ENCODE measurements at regions not wholly inside any gene's neighbourhood (a gene's known extent, or its start where the extent isn't known, plus 50 kb on each side); places are given as distances from the start of the nearest gene placed in this dataset.

- no peak overlapping the region for H3K9ac ChIP-seq (ENCODE audit: control insufficient read depth, extremely low read depth, insufficient read depth, low read length)
- H3K27me3 ChIP-seq (ENCODE audit: control insufficient read depth, extremely low read depth, insufficient read depth, low read length): no peaks in the 10 kb centered on the region
- H3K36me3 ChIP-seq (ENCODE audit: control insufficient read depth in 2 of 2, extremely low read depth in 1 of 2, insufficient read depth in 2 of 2, low read length in 2 of 2): no peaks in the 10 kb centered on the region
- H3K9me1 ChIP-seq (ENCODE audit: control insufficient read depth, extremely low read depth, insufficient read depth, low read length): no peaks in the 10 kb centered on the region
- peaks cover 6% of the 10 kb centered on the region for H3K9me3 ChIP-seq (ENCODE audit: control insufficient read depth, low read depth, low read length)
- peaks cover 20% of the 10 kb centered on the region for H3K4me1 ChIP-seq (ENCODE audit: control insufficient read depth, extremely low read depth, insufficient read depth, low read length)
- H3K79me2 ChIP-seq (ENCODE audit: control insufficient read depth, insufficient read depth, low read length): no peaks in the 10 kb centered on the region
- no peak overlapping the region for H3K27ac ChIP-seq (ENCODE audit: control insufficient read depth, insufficient read depth, low read length)
- H3K4me2 ChIP-seq (ENCODE audit: control insufficient read depth, extremely low read depth, insufficient read depth, low read depth, low read length): no peak overlapping the region
- DNase-seq (ENCODE audit: low read depth, low spot score) (no peak), FAIRE-seq (peak; percentile 41)
- TF ChIP-seq CTCF (optimal IDR thresholded peaks at IDR 0.05 in 1 of 3, IDR thresholded peaks at IDR 0.05 in 1 of 3, conservative IDR thresholded peaks at IDR 0.05 in 1 of 3; ENCODE audit: extremely low read depth in 1 of 3, insufficient read depth in 2 of 3, low read length in 3 of 3): no peak
- no peak for TF ChIP-seq EZH2 (IDR thresholded peaks at IDR 0.05; ENCODE audit: low read length)
- dilution Hi-C loops (cut with MboI; ENCODE audit: extremely low pct_ligation_motif_present, low sequenced_read_pairs): no loop called here
- no peak overlapping the region for H3K4me3 ChIP-seq (ENCODE audit: control insufficient read depth in 2 of 3, extremely low read depth in 1 of 3, insufficient read depth in 2 of 3, low read depth in 1 of 3, low read length in 3 of 3)
- H2AFZ ChIP-seq (ENCODE audit: control insufficient read depth, low read length): no peak overlapping the region
- H4K20me1 ChIP-seq (ENCODE audit: control insufficient read depth, extremely low read depth, insufficient read depth, low read length): no peaks in the 10 kb centered on the region
These were observed 937.7 kb downstream of the TRIB2 start for GRCh38 chr2:13654416-13654815.

GRCh38 chr2:13660231-13660630 is 943.5 kb downstream of the TRIB2 start:
- no peak overlapping the region for H2AFZ ChIP-seq (ENCODE audit: control insufficient read depth, low read length)
- no peaks in the 10 kb centered on the region for H3K9me3 ChIP-seq (ENCODE audit: control insufficient read depth, low read depth, low read length)
- H3K9me1 ChIP-seq (ENCODE audit: control insufficient read depth, extremely low read depth, insufficient read depth, low read length): no peaks in the 10 kb centered on the region
- H3K36me3 ChIP-seq (ENCODE audit: control insufficient read depth in 2 of 2, extremely low read depth in 1 of 2, insufficient read depth in 2 of 2, low read length in 2 of 2): no peaks in the 10 kb centered on the region
- H3K27ac ChIP-seq (ENCODE audit: control insufficient read depth, insufficient read depth, low read length): no peak overlapping the region
- H3K9ac ChIP-seq (ENCODE audit: control insufficient read depth, extremely low read depth, insufficient read depth, low read length): no peak overlapping the region
- TF ChIP-seq EZH2 (IDR thresholded peaks at IDR 0.05; ENCODE audit: low read length): no peak
- no peak for TF ChIP-seq CTCF (optimal IDR thresholded peaks at IDR 0.05 in 1 of 3, IDR thresholded peaks at IDR 0.05 in 1 of 3, conservative IDR thresholded peaks at IDR 0.05 in 1 of 3; ENCODE audit: extremely low read depth in 1 of 3, insufficient read depth in 2 of 3, low read length in 3 of 3)
- dilution Hi-C loops (cut with MboI; ENCODE audit: extremely low pct_ligation_motif_present, low sequenced_read_pairs): no loop called here
- no peaks in the 10 kb centered on the region for H4K20me1 ChIP-seq (ENCODE audit: control insufficient read depth, extremely low read depth, insufficient read depth, low read length)
- H3K27me3 ChIP-seq (ENCODE audit: control insufficient read depth, extremely low read depth, insufficient read depth, low read length): no peaks in the 10 kb centered on the region
- DNase-seq (ENCODE audit: low read depth, low spot score) (no peak), FAIRE-seq (no peak)
- no peak overlapping the region for H3K4me3 ChIP-seq (ENCODE audit: control insufficient read depth in 2 of 3, extremely low read depth in 1 of 3, insufficient read depth in 2 of 3, low read depth in 1 of 3, low read length in 3 of 3)
- peaks cover 5% of the 10 kb centered on the region for H3K4me1 ChIP-seq (ENCODE audit: control insufficient read depth, extremely low read depth, insufficient read depth, low read length)
- H3K4me2 ChIP-seq (ENCODE audit: control insufficient read depth, extremely low read depth, insufficient read depth, low read depth, low read length): no peak overlapping the region
- no peaks in the 10 kb centered on the region for H3K79me2 ChIP-seq (ENCODE audit: control insufficient read depth, insufficient read depth, low read length)
